GM12878 (cell line): ENCODE measurements at regions not wholly inside any gene's neighbourhood (a gene's known extent, or its start where the extent isn't known, plus 50 kb on each side); places are given as distances from the start of the nearest gene placed in this dataset.

Source experiments
- ATAC-seq: fragments of 200-7000 bp; cut with Tn5 transposase; 3 replicates; pipeline ENCODE4 v1.9.1; 2020; ENCODE audit warnings: mild to moderate bottlenecking, moderate library complexity
- BruUV-seq: library from RNA; stranded (reverse); fragments of 400-500 nt; replicated peaks from 2 replicates; lab custom pipeline; 2021; lab: Mats Ljungman, UMichigan
- CTCF ChIA-PET: fragments of 300-600 bp; sonication (Branson Sonifier 250); formaldehyde crosslinking; extraction: SDS; loops from one replicate; lab custom pipeline; 2021; ENCODE audit warnings: inconsistent platforms; lab: Yijun Ruan, JAX
- POLR2A ChIA-PET: fragments of 350-600 bp; formaldehyde crosslinking; extraction: SDS; loops from one replicate; lab custom pipeline; 2021; ENCODE audit warnings: inconsistent platforms; lab: Charles Lee
- RAD21 ChIA-PET: fragments of 300-600 bp; sonication (Branson Sonifier 250); formaldehyde crosslinking; loops from one replicate; lab custom pipeline; 2023; ENCODE audit warnings: antibody characterized with exemption; ENCODE audit not compliant: unreplicated experiment; lab: Charles Lee
- SMC1A ChIA-PET: fragments of 300-600 bp; sonication (Branson Sonifier 250); formaldehyde crosslinking; loops from one replicate; lab custom pipeline; 2023; ENCODE audit not compliant: unreplicated experiment, uncharacterized antibody; lab: Charles Lee
- DNase-seq: peaks from one replicate; pipeline ENCODE4 v3.0.0-alpha.2; 2011; ENCODE audit warnings: low read depth, low spot score
- FAIRE-seq: peaks from 3 replicates; lab custom pipeline; 2011; peaks lifted over from hg19 to GRCh38; lab: Jason Lieb, UNC
- H2AFZ ChIP-seq: 2 replicates; pipeline ENCODE4 v1.6.0; 2011; ENCODE audit warnings: low read depth, low read length, control low read depth; ENCODE audit not compliant: control insufficient read depth
- H3K27ac ChIP-seq: 2 replicates; pipeline ENCODE4 v1.5.1; 2011; ENCODE audit warnings: control low read depth; ENCODE audit not compliant: control insufficient read depth, insufficient read depth
- H3K27me3 ChIP-seq, 2 experiments: replicated peaks in 1 of 2; 2 replicates each; pipeline versions ENCODE4 v1.6.0 to v1.6.1; 2011; ENCODE audit warnings: low read length in 1 of 2; ENCODE audit not compliant: control insufficient read depth in 2 of 2, insufficient read depth in 2 of 2
- H3K36me3 ChIP-seq, 2 experiments: 2 replicates each; pipeline ENCODE4 v1.5.1; 2011; ENCODE audit warnings: low read length in 1 of 2; ENCODE audit not compliant: control insufficient read depth in 2 of 2, insufficient read depth in 2 of 2
- H3K4me1 ChIP-seq: 2 replicates; pipeline ENCODE4 v1.6.1; 2011; ENCODE audit warnings: mild to moderate bottlenecking, low read length, moderate library complexity, mixed read lengths; ENCODE audit not compliant: control insufficient read depth, insufficient read depth
- H3K4me2 ChIP-seq: 2 replicates; pipeline ENCODE4 v1.6.0; 2011; ENCODE audit warnings: control low read depth; ENCODE audit not compliant: control insufficient read depth, insufficient read depth
- H3K4me3 ChIP-seq: fragments of 200-600 bp; sonication (generic); 2 replicates; pipeline ENCODE4 v1.5.1; 2016
- H3K79me2 ChIP-seq: 2 replicates; pipeline ENCODE4 v1.6.0; 2011; ENCODE audit warnings: low read length; ENCODE audit not compliant: control insufficient read depth, insufficient read depth
- H3K9ac ChIP-seq: 2 replicates; pipeline ENCODE4 v1.8.0; 2011; ENCODE audit warnings: low read length, control low read depth, mixed read lengths; ENCODE audit not compliant: control insufficient read depth, insufficient read depth
- H3K9me3 ChIP-seq: replicated peaks from 3 replicates; pipeline ENCODE4 v1.5.1; 2011; ENCODE audit warnings: mild to moderate bottlenecking, low read length; ENCODE audit not compliant: control insufficient read depth, insufficient read depth
- H4K20me1 ChIP-seq: 2 replicates; pipeline ENCODE4 v1.6.0; 2011; ENCODE audit not compliant: control insufficient read depth, insufficient read depth
- BHLHE40 ChIP-seq, 2 experiments: fragments of 450-650 bp in 1 of 2; IDR thresholded peaks; 2 replicates each; pipeline ENCODE4 v1.6.1; 2011 to 2017; ENCODE audit warnings: low read depth in 2 of 2, borderline replicate concordance in 1 of 2, improper control_type of control experiment in 1 of 2, low read length in 1 of 2, mild to moderate bottlenecking in 1 of 2
- CBFB ChIP-seq: IDR thresholded peaks from 2 replicates; pipeline ENCODE4 v1.6.1; 2016; ENCODE audit warnings: antibody characterized with exemption, low read depth
- CREM ChIP-seq: IDR thresholded peaks from 2 replicates; pipeline ENCODE4 v1.6.1; 2014; ENCODE audit warnings: antibody characterized with exemption, low read depth
- GABPA ChIP-seq: IDR thresholded peaks from 2 replicates; pipeline ENCODE4 v1.6.1; 2014; ENCODE audit warnings: antibody characterized with exemption, low read depth, mild to moderate bottlenecking, inconsistent platforms
- HDAC2 ChIP-seq: fragments of 200-600 bp; sonication (generic); IDR thresholded peaks from 2 replicates; pipeline ENCODE4 v1.6.1; 2017
- IKZF1 ChIP-seq: fragments of 450-650 bp; conservative IDR thresholded peaks from 2 replicates; pipeline ENCODE4 v1.6.1; 2017; ENCODE audit warnings: antibody characterized with exemption, mild to moderate bottlenecking
- IKZF2 ChIP-seq, 2 experiments: fragments of 450-650 bp; IDR thresholded peaks; 2 replicates each; pipeline ENCODE4 v1.6.1; 2017; ENCODE audit warnings: mild to moderate bottlenecking in 2 of 2, moderate library complexity in 2 of 2
- NFYB ChIP-seq: IDR thresholded peaks from 2 replicates; pipeline ENCODE4 v1.6.1; 2011; ENCODE audit warnings: low read depth, mild to moderate bottlenecking, low read length, improper control_type of control experiment, moderate library complexity; ENCODE audit not compliant: insufficient read depth
- RBBP5 ChIP-seq: fragments of 200-600 bp; sonication (generic); conservative IDR thresholded peaks from 2 replicates; pipeline ENCODE4 v1.6.1; 2016
- RELB ChIP-seq: fragments of 450-650 bp; IDR thresholded peaks from 2 replicates; pipeline ENCODE4 v1.6.1; 2017; ENCODE audit warnings: low read depth, mild to moderate bottlenecking, moderate library complexity
- SMARCA5 ChIP-seq: fragments of 450-650 bp; IDR thresholded peaks from 2 replicates; pipeline ENCODE4 v1.6.1; 2017; ENCODE audit warnings: mild to moderate bottlenecking
- TARDBP ChIP-seq: IDR thresholded peaks from 2 replicates; pipeline ENCODE4 v1.6.1; 2016; ENCODE audit warnings: borderline replicate concordance
- USF2 ChIP-seq: IDR thresholded peaks from 2 replicates; pipeline ENCODE4 v1.6.1; 2011; ENCODE audit warnings: low read depth, low read length, improper control_type of control experiment, borderline replicate concordance
- WRNIP1 ChIP-seq: IDR thresholded peaks from 2 replicates; pipeline ENCODE4 v1.6.1; 2011; ENCODE audit warnings: low read depth, low read length, improper control_type of control experiment, borderline replicate concordance
- ZBTB11 ChIP-seq: fragments of 450-650 bp; formaldehyde crosslinking; IDR thresholded peaks from 2 replicates; pipeline ENCODE4 v1.5.0; 2022; ENCODE audit warnings: mild to moderate bottlenecking, missing genetic modification characterization
- ZNF217 ChIP-seq: fragments of 450-650 bp; IDR thresholded peaks from 2 replicates; pipeline ENCODE4 v1.6.1; 2017; ENCODE audit warnings: antibody characterized with exemption, mild to moderate bottlenecking
- ZZZ3 ChIP-seq: IDR thresholded peaks from 2 replicates; pipeline ENCODE4 v1.6.1; 2011; ENCODE audit warnings: low read depth; ENCODE audit not compliant: control insufficient read depth, insufficient read length
- WGBS: methylation state at CpG from one replicate; pipeline ENCODE4 v1.1.6; 2016; ENCODE audit warnings: low lambda C conversion rate; ENCODE audit not compliant: insufficient replicate concordance, insufficient coverage; ENCODE audit errors: missing lambda C conversion rate; 5-methylcytosine and 5-hydroxymethylcytosine counted together
- in situ Hi-C: fragments of 300-500 bp; cut with MboI; formaldehyde crosslinking; loops from 9 replicates; pipeline ENCODE4 v1.14.3; 2018; ENCODE audit warnings: mixed read lengths
- intact Hi-C: fragments of 100-400 bp; cut with micrococcal nuclease; formaldehyde crosslinking; loops from one replicate; pipeline ENCODE4 v1.14.2; 2022; ENCODE audit not compliant: unreplicated experiment

- intact Hi-C loops (loop anchor here (5.0 to 10.0 kb wide), 2 partner anchors 52 to 165 kb away; partner anchors contain the start of gene KATNAL1), in situ Hi-C loops (no loop called here)
- BruUV-seq: no TSS peak
- 10% methylated on average over 13 of the region's 13 CpGs for WGBS
- Histone ChIP-seq H3K9ac (no peak overlapping the region), H3K4me2 (peak overlapping the region; percentile 15; the same call in 1 of the 2 replicates), H3K4me3 (no peak overlapping the region), H3K9me3 (peaks cover 4% of the 10 kb centered on the region; the same call in 2 of the 3 replicates), H2AFZ (no peak overlapping the region; the same call in 1 of the 2 replicates), H3K27me3 (no peaks in the 10 kb centered on the region), H3K4me1 (peaks cover 60% of the 10 kb centered on the region), H3K79me2 (no peaks in the 10 kb centered on the region), H3K36me3 (no peaks in the 10 kb centered on the region), H3K27ac (peak overlapping the region; percentile 0; the same call in 1 of the 2 replicates), H4K20me1 (no peaks in the 10 kb centered on the region)
- no peak for DNase-seq
- POLR2A ChIA-PET: interaction anchor here (0.6 to 1.4 kb wide), 7 partner anchors 10 to 933 kb away, joined by 3 to 5 read pairs (median 3); no protein-coding TSS in a partner anchor
- peak; percentile 46 for ATAC-seq
- RAD21 ChIA-PET: interaction anchor here (0.9 to 6.7 kb wide), 9 partner anchors 10 to 233 kb away, joined by 3 to 60 read pairs (median 5); no protein-coding TSS in a partner anchor
- no peak for FAIRE-seq
- CTCF ChIA-PET: interaction anchor here (0.8 to 8.4 kb wide), 7 partner anchors 11 to 201 kb away, joined by 3 to 92 read pairs (median 4); no protein-coding TSS in a partner anchor
- SMC1A ChIA-PET: interaction anchor here (0.6 to 9.9 kb wide), 22 partner anchors 9 to 445 kb away, joined by 3 to 91 read pairs (median 4); no protein-coding TSS in a partner anchor
- 0 out of 2 replicates have a peak, but pooled peaks have one; percentile 44 for TF ChIP-seq RELB
- TF ChIP-seq BHLHE40 (IDR thresholded peaks at IDR 0.05; ENCODE audit: borderline replicate concordance in 1 of 2, low read depth in 2 of 2, low read length in 1 of 2): peak; percentile 16 to 32; a peak in 1 of 4 replicates
- no peak for TF ChIP-seq TARDBP
- TF ChIP-seq IKZF1: peak; percentile 63
- TF ChIP-seq IKZF2 (IDR thresholded peaks at IDR 0.05): peak; percentile 27 to 35; a peak in 1 of 4 replicates
- TF ChIP-seq CBFB: peak; percentile 59; the same call in 1 of the 2 replicates
- no peak for TF ChIP-seq RBBP5
- TF ChIP-seq ZZZ3: no peak
- no peak for TF ChIP-seq SMARCA5
- no peak for TF ChIP-seq USF2
- TF ChIP-seq WRNIP1: no peak
- TF ChIP-seq GABPA: no peak
- no peak for TF ChIP-seq HDAC2
- TF ChIP-seq ZNF217: no peak
- TF ChIP-seq CREM: peak; percentile 33; the same call in 1 of the 2 replicates
- TF ChIP-seq ZBTB11 (CRISPR knock-in tag): no peak
- TF ChIP-seq NFYB: no peak
These were observed 164.7 kb downstream of the KATNAL1 start for GRCh38 chr13:30142486-30143211.
